ENCODE measurements at regions not wholly inside any gene's neighbourhood (a gene's known extent, or its start where the extent isn't known, plus 50 kb on each side); places are given as distances from the start of the nearest gene placed in this dataset.

GRCh38 chr6:14910692-14911547, 334.9 kb upstream of the JARID2 start:
- TF ChIP-seq ATF7-NPFF (CRISPR knock-in tag; IDR thresholded peaks at IDR 0.05; ENCODE audit: low read depth) (no peak), NONO (IDR thresholded peaks at IDR 0.05) (no peak), NONO (CRISPR knock-in tag; conservative IDR thresholded peaks at IDR 0.05) (no peak), NFYB (CRISPR knock-in tag; IDR thresholded peaks at IDR 0.05) (no peak), CTCF (CRISPR knock-in tag; IDR thresholded peaks at IDR 0.05) (no peak), ZNF589 (CRISPR knock-in tag; conservative IDR thresholded peaks at IDR 0.05) (no peak), JUND (CRISPR knock-in tag; IDR thresholded peaks at IDR 0.05) (no peak), ESRRA (CRISPR knock-in tag; IDR thresholded peaks at IDR 0.05; ENCODE audit: low read depth) (no peak), HMG20A (CRISPR knock-in tag; IDR thresholded peaks at IDR 0.05; ENCODE audit: borderline replicate concordance) (no peak), TCF7 (IDR thresholded peaks at IDR 0.05; ENCODE audit: low read depth) (no peak), ZBTB20 (CRISPR knock-in tag; IDR thresholded peaks at IDR 0.05; ENCODE audit: borderline replicate concordance, low read depth) (no peak), RBFOX2 (IDR thresholded peaks at IDR 0.05; ENCODE audit: low read depth, low read length) (no peak), MXI1 (IDR thresholded peaks at IDR 0.05; ENCODE audit: borderline replicate concordance, low read depth, low read length) (no peak)
- TF ChIP-seq, protein P1, sequence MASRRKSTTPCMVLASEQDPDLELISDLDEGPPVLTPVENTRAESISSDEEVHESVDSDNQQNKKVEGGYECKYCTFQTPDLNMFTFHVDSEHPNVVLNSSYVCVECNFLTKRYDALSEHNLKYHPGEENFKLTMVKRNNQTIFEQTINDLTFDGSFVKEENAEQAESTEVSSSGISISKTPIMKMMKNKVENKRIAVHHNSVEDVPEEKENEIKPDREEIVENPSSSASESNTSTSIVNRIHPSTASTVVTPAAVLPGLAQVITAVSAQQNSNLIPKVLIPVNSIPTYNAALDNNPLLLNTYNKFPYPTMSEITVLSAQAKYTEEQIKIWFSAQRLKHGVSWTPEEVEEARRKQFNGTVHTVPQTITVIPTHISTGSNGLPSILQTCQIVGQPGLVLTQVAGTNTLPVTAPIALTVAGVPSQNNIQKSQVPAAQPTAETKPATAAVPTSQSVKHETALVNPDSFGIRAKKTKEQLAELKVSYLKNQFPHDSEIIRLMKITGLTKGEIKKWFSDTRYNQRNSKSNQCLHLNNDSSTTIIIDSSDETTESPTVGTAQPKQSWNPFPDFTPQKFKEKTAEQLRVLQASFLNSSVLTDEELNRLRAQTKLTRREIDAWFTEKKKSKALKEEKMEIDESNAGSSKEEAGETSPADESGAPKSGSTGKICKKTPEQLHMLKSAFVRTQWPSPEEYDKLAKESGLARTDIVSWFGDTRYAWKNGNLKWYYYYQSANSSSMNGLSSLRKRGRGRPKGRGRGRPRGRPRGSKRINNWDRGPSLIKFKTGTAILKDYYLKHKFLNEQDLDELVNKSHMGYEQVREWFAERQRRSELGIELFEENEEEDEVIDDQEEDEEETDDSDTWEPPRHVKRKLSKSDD (CRISPR knock-in tag; IDR thresholded peaks at IDR 0.05; ENCODE audit: low read depth), result no peak

Measured in HepG2 (cell line).